ENCODE measurements at regions not wholly inside any gene's neighbourhood (a gene's known extent, or its start where the extent isn't known, plus 50 kb on each side); places are given as distances from the start of the nearest gene placed in this dataset.

DNA sequence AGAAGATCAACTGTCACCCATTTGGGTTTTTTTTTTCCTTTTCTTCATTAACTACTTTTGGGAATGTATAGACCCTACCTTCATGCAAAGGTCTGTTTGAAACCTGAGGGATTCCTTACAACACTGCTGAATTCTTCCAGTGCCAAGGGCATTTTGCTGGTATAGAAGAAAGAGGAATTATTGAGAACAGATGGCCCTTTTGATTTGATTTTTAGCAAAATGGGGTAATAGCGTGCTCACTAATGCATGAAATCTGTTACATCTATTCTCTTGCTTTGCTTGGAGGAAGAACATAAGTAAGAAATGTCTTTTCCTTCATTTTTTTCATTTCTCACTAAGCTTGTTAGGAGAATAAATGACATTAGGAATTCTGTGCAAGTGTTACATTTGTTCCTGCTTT lies 501.9 kb downstream of the TMEM135 start:
- TF ChIP-seq, protein P1, sequence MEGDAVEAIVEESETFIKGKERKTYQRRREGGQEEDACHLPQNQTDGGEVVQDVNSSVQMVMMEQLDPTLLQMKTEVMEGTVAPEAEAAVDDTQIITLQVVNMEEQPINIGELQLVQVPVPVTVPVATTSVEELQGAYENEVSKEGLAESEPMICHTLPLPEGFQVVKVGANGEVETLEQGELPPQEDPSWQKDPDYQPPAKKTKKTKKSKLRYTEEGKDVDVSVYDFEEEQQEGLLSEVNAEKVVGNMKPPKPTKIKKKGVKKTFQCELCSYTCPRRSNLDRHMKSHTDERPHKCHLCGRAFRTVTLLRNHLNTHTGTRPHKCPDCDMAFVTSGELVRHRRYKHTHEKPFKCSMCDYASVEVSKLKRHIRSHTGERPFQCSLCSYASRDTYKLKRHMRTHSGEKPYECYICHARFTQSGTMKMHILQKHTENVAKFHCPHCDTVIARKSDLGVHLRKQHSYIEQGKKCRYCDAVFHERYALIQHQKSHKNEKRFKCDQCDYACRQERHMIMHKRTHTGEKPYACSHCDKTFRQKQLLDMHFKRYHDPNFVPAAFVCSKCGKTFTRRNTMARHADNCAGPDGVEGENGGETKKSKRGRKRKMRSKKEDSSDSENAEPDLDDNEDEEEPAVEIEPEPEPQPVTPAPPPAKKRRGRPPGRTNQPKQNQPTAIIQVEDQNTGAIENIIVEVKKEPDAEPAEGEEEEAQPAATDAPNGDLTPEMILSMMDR (IDR thresholded peaks at IDR 0.05; ENCODE audit: low read length) = no peak
- TF ChIP-seq EZH2 (optimal IDR thresholded peaks at IDR 0.05; ENCODE audit: low read depth, low read length) (no peak), EZH2phosphoT487 (IDR thresholded peaks at IDR 0.05; ENCODE audit: low read length) (no peak)

All from MM.1S (cell line).